ENCODE measurements at regions not wholly inside any gene's neighbourhood (a gene's known extent, or its start where the extent isn't known, plus 50 kb on each side); places are given as distances from the start of the nearest gene placed in this dataset.
"Not testable (repeated sequence)": the region's sequence is repeated elsewhere in the genome, so short reads cannot be mapped to it uniquely, and the experiment has no call there.

GRCh38 chr1:120619867-120620692 lies 103.7 kb upstream of the NBPF26 start:
- not testable (repeated sequence) for DNase-seq

- DNase-seq, result not testable (repeated sequence)
These were observed 103.1 kb upstream of the NBPF26 start for GRCh38 chr1:120620693-120620969.

GRCh38 chr1:120621278-120621677 lies 102.5 kb upstream of the NBPF26 start:
- DNase-seq, result not testable (repeated sequence)

GRCh38 chr1:120623539-120623938 lies 100.2 kb upstream of the NBPF26 start:
- DNase-seq, result not testable (repeated sequence)

GRCh38 chr1:120624565-120625064 lies 99.1 kb upstream of the NBPF26 start:
- DNase-seq, result not testable (repeated sequence)

- DNase-seq, result not testable (repeated sequence)
These were observed 93.8 kb upstream of the NBPF26 start for GRCh38 chr1:120629832-120630455.

GRCh38 chr1:120634816-120635806 lies 88.6 kb upstream of the NBPF26 start:
- not testable (repeated sequence) for DNase-seq

- DNase-seq, result not testable (repeated sequence)
These were observed 83.3 kb upstream of the NBPF26 start for GRCh38 chr1:120640261-120641013.

- DNase-seq, result not testable (repeated sequence)
These were observed 82.8 kb upstream of the NBPF26 start for GRCh38 chr1:120641014-120641302.

- DNase-seq, result not testable (repeated sequence)
These were observed 76.6 kb upstream of the NBPF26 start for GRCh38 chr1:120647182-120647581.

- not testable (repeated sequence) for DNase-seq
These were observed 74.7 kb upstream of the NBPF26 start for GRCh38 chr1:120648915-120649623.

GRCh38 chr1:120649730-120650129 lies 74.0 kb upstream of the NBPF26 start:
- DNase-seq, result not testable (repeated sequence)

GRCh38 chr1:120654114-120654513 lies 69.6 kb upstream of the NBPF26 start:
- not testable (repeated sequence) for DNase-seq

GRCh38 chr1:120655394-120655793 lies 68.4 kb upstream of the NBPF26 start:
- not testable (repeated sequence) for DNase-seq

GRCh38 chr1:120656116-120656515 lies 67.6 kb upstream of the NBPF26 start:
- not testable (repeated sequence) for DNase-seq

GRCh38 chr1:120657804-120658203 lies 65.9 kb upstream of the NBPF26 start:
- not testable (repeated sequence) for DNase-seq

- not testable (repeated sequence) for DNase-seq
These were observed 65.1 kb upstream of the NBPF26 start for GRCh38 chr1:120658622-120659021.

- DNase-seq, result not testable (repeated sequence)
These were observed 64.6 kb upstream of the NBPF26 start for GRCh38 chr1:120659133-120659532.

- not testable (repeated sequence) for DNase-seq
These were observed 59.1 kb upstream of the NBPF26 start for GRCh38 chr1:120664376-120665249.

GRCh38 chr1:120665250-120665577 lies 58.5 kb upstream of the NBPF26 start:
- not testable (repeated sequence) for DNase-seq

- not testable (repeated sequence) for DNase-seq
These were observed 55.6 kb upstream of the NBPF26 start for GRCh38 chr1:120668187-120668586.
